Right cardiac atrium (tissue), 5 donors: ENCODE measurements at regions not wholly inside any gene's neighbourhood (a gene's known extent, or its start where the extent isn't known, plus 50 kb on each side); places are given as distances from the start of the nearest gene placed in this dataset.
A peak's percentile ranks its signal among the peaks of the same experiment; 100 is the strongest.
"Not testable (repeated sequence)": the region's sequence is repeated elsewhere in the genome, so short reads cannot be mapped to it uniquely, and the experiment has no call there.

Experiments
- ATAC-seq, 2 donors: fragments of 200-7000 bp; cut with Tn5 transposase; one replicate each; pipeline versions ENCODE4 v1.8.0 to v1.9.1; 2020; ENCODE audit warnings: moderate library complexity in 2 of 2, mild to moderate bottlenecking in 1 of 2
- DNase-seq, 3 donors: peaks; one replicate each; pipeline ENCODE4 v3.0.0-alpha.2; 2020
- H3K27ac ChIP-seq: one replicate; pipeline ENCODE4 v1.5.1; 2013; ENCODE audit warnings: mild to moderate bottlenecking, low read length, control low read depth, moderate library complexity
- H3K27me3 ChIP-seq: one replicate; pipeline ENCODE4 v1.6.1; 2013; ENCODE audit not compliant: control insufficient read depth, insufficient read depth
- H3K4me1 ChIP-seq: one replicate; pipeline ENCODE4 v1.6.1; 2013; ENCODE audit warnings: low read length; ENCODE audit not compliant: control insufficient read depth, insufficient read depth
- H3K4me3 ChIP-seq: one replicate; pipeline ENCODE4 v1.5.1; 2013; ENCODE audit warnings: low read length, control low read depth
- H3K9me3 ChIP-seq: one replicate; pipeline ENCODE4 v1.6.1; 2013; ENCODE audit warnings: low read length; ENCODE audit not compliant: control insufficient read depth
- WGBS: extraction: QIAGEN DNeasy Blood & Tissue Kit; methylation state at CpG from one replicate; pipeline ENCODE4 v1.1.7; 2013; 5-methylcytosine and 5-hydroxymethylcytosine counted together
- intact Hi-C, 4 donors: fragments of 100-400 bp; cut with DNase I; formaldehyde crosslinking; loops; one replicate each; pipeline versions ENCODE4 v1.11.0 to v1.14.0; 2022 to 2023
- donor health status: healthy with polysubstance abuse.
- donor health status: DM: no; HTN: yes; CAD: no.
- donor health status: DM: no; HTN: no; CAD: no.
- donor health status: DM: no; HTN: yes; CAD: no; lungs with severe emphysema.
- donor health status: DM: yes; HTN: yes; CAD: no.

DNA sequence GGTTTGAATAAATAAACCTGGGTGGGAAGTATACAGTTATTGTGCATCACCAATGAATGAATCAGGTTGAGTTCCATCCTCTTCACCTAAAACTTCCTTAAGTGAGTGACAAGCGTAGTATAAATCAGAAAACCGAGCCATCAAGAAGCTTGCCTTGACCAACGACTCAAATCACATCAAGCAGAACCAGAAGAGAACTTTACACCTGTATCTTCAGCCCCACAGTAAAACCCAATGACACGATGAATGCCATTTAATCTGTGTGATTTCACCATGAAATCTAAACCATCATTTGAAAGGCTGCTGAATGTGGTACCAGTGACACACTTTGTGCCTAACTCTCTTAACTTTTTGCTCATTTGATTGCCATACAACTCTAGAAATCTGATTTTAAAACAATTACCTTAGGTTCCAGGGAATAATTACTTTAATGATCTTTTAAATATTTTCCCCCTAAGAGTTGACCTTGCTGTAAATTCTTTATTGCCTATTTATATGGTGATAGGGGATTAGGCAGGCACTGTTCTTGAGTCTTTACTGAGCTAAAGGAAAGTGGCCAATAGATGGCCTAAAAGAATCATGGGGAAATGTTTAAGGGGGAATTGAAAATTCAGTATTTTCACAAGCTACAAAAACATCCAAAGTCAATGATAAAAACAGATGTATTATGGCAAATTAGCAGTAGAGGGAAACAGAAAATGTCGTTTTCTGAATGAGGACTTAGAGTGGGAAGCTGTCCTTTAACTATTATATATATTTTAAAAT, 152.0 kb upstream of the EYA4 start:
- 83% methylated on average over 5 of the region's 5 CpGs for WGBS
- H3K9me3 ChIP-seq, result no peaks in the 10 kb centered on the region
- H3K4me3 ChIP-seq, result no peak overlapping the region
- ATAC-seq (no peak), DNase-seq (no peak)
- intact Hi-C loops, result no loop called here
- no peak overlapping the region for H3K27ac ChIP-seq
- H3K27me3 ChIP-seq, result no peaks in the 10 kb centered on the region
- H3K4me1 ChIP-seq, result no peaks in the 10 kb centered on the region

DNA sequence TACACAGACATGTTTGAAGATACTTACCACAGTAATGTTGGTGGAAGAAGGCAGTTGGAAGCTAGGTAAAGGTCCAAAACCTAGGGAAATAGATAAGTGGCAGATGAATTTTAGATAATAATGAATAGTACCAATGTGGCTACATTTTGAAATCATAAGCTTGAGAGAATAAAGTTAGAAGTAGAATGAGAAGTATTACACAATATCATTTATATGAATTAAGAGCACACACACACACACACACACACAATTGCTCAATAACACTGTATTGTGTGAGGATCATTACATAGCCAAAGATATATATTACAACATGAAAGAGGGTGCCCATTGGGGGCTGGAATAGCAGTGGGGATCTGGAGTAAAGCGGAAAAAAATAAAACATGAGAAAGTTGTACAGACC, 149.0 kb upstream of the EYA4 start:
- Histone ChIP-seq H3K27me3 (no peaks in the 10 kb centered on the region), H3K4me3 (no peak overlapping the region), H3K4me1 (no peaks in the 10 kb centered on the region), H3K9me3 (no peaks in the 10 kb centered on the region), H3K27ac (no peak overlapping the region)
- DNase-seq (no peak), ATAC-seq (no peak)
- intact Hi-C loops, result no loop called here
- 100% methylated on average over 1 of the region's 1 CpG for WGBS

DNA sequence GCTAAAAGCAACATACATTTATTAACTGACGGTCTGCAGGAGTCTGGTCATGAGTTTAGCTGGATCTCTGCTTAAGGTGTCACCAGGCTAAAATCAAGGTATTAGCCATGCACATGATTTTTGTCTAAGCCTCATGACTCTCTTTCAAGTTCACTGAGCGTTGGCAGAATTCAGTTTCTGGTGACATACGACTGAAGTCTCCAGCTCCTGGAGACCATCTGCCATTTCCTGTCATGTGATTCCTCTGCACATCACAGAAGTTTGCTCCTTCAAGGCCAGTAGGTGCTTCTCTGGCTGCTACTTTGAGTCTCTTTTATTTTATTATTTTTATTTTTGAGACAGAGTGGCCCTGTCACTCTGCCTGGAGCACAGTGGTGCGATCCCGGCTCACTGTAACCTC, 148.4 kb upstream of the EYA4 start:
- WGBS, result 72% methylated on average over 5 of the region's 5 CpGs
- Histone ChIP-seq H3K27me3 (no peaks in the 10 kb centered on the region), H3K27ac (no peak overlapping the region), H3K9me3 (no peaks in the 10 kb centered on the region), H3K4me1 (no peaks in the 10 kb centered on the region), H3K4me3 (no peak overlapping the region)
- ATAC-seq (no peak), DNase-seq (no peak)
- intact Hi-C loops, result no loop called here

DNA sequence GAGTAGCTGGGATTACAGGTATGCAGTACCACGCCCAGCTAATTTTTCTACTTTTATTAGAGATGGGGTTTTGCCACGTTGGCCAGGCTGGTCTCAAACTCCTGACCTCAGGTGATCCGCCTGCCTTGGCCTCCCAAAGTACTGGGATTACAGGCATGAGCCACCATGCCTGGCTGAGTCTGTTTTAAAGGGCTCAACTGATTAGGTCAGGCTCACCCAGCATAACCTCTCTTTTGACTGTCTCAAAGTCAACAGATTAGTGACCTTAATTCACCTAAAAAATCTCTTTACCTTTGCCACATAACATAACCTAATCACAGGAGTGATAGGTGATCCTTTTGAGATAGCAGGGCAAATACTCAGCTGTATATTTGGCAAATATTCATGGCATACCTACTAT, 147.9 kb upstream of the EYA4 start:
- WGBS, result 69% methylated on average over 3 of the region's 3 CpGs
- H3K27ac ChIP-seq, H3K27me3 ChIP-seq, H3K4me3 ChIP-seq, H3K4me1 ChIP-seq, ATAC-seq, intact Hi-C loops, H3K9me3 ChIP-seq: not testable (repeated sequence)
- DNase-seq, result peak in 1 of 3 donors; percentile 22

DNA sequence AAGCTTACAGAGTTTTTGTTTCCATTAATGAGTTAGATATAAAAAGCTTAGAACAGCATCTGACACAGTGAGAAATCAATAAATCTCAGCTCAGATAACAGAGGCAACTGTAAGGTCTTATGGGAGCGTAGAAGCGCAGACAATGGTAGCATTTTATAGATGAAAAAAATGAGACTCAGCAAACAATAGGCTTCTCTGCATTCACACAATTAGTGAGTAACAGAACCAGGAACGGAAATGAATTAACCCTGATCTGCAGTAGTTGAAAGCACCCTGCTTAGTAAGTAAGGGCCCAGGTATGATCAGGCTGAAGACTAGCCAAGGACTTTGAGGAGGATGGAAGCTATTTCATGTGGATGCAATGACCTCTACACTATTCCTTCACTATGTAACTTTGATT, 147.2 kb upstream of the EYA4 start:
- Histone ChIP-seq H3K27ac (no peak overlapping the region), H3K4me3 (no peak overlapping the region), H3K27me3 (no peaks in the 10 kb centered on the region), H3K9me3 (no peaks in the 10 kb centered on the region), H3K4me1 (no peaks in the 10 kb centered on the region)
- no peak for DNase-seq
- no peak for ATAC-seq
- 79% methylated on average over 3 of the region's 3 CpGs for WGBS
- intact Hi-C loops, result no loop called here

DNA sequence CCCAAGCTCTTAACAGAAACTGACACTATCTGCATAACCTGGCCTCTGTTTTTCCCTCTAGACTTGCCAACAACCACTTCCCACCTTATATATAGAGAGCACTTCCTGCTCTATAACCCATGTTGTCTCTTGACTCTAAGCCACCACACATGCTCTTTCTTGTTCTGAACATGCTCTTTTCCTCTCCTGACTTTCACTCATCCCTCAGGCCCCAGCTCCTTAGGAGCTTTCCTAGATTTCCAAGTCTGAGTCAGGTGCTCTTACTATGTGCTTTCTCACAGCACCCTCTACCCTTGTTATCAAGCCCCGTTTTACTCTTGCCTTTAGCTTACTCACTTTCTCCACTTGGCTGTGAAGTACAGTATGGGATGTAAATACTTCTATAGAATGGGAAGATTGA, 143.9 kb upstream of the EYA4 start:
- 67% methylated on average over 1 of the region's 1 CpG for WGBS
- ATAC-seq (no peak), DNase-seq (no peak)
- Histone ChIP-seq H3K27ac (no peak overlapping the region), H3K4me1 (no peaks in the 10 kb centered on the region), H3K27me3 (no peaks in the 10 kb centered on the region), H3K4me3 (no peak overlapping the region), H3K9me3 (no peaks in the 10 kb centered on the region)
- intact Hi-C loops, result no loop called here

DNA sequence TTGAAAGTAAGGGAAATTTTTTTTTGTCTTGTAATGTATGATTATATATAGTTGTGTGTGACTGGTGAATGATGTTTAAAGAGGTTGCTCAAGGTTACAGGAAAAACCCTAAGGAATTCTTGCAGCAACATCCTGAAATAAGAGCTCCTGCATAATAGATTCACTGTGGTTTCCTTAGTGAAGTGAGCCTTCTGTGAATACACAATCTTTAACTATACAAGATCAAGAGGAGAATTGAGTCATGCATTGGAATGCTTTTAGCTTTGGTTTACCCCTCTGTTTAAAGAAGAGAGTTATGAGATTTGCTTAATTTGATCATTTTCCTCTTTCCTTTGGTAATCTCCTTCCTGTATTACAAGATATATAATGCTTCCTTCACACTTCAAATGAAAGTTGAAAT, 141.6 kb upstream of the EYA4 start:
- ATAC-seq (no peak), DNase-seq (no peak)
- Histone ChIP-seq H3K27me3 (no peaks in the 10 kb centered on the region), H3K9me3 (no peaks in the 10 kb centered on the region), H3K4me1 (no peaks in the 10 kb centered on the region), H3K27ac (no peak overlapping the region), H3K4me3 (no peak overlapping the region)
- intact Hi-C loops, result no loop called here

DNA sequence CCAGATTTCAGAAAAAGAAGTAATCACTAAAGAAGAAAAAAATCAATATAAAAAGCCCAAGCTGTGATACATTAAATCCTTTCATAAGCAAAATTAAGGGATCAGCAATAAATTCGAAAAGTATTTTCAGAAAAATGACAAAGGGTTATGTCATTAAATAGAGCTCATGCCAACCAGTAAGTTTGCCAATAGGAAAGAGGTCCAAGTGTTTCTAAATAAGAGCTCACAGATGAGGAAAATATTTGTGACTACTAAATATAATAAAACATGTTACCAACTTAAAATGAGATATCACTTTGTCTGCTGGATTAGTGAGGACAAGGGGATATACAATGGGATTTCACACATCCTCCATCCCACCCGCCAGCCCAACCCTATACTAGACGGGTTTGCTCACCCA, 140.3 kb upstream of the EYA4 start:
- Histone ChIP-seq H3K9me3 (no peaks in the 10 kb centered on the region), H3K4me1 (no peaks in the 10 kb centered on the region), H3K27ac (no peak overlapping the region), H3K27me3 (no peaks in the 10 kb centered on the region), H3K4me3 (no peak overlapping the region)
- DNase-seq (no peak), ATAC-seq (no peak)
- WGBS, result 49% methylated on average over 3 of the region's 3 CpGs
- intact Hi-C loops, result no loop called here

DNA sequence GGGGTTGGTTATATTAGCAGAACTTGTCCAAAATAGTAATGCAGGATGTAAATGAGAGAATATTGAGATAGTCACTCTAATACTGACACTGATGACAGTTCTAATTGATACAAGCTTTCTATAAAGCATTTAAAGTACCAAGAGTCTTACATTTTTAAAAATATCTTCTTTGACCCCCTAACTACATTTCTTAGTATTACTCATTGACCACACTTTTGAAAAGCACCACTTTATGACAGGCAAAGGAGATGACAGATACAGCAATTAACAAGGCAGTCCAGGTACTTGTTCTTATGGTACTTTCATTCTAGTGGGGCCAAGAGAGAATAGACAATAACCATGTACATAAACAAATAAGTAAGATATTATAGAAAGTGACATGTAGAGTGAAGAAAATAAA, 139.4 kb upstream of the EYA4 start:
- ATAC-seq, result no peak
- Histone ChIP-seq H3K4me1 (no peaks in the 10 kb centered on the region), H3K27ac (no peak overlapping the region), H3K9me3 (no peaks in the 10 kb centered on the region), H3K4me3 (no peak overlapping the region), H3K27me3 (no peaks in the 10 kb centered on the region)
- intact Hi-C loops, result no loop called here
- DNase-seq, result no peak

DNA sequence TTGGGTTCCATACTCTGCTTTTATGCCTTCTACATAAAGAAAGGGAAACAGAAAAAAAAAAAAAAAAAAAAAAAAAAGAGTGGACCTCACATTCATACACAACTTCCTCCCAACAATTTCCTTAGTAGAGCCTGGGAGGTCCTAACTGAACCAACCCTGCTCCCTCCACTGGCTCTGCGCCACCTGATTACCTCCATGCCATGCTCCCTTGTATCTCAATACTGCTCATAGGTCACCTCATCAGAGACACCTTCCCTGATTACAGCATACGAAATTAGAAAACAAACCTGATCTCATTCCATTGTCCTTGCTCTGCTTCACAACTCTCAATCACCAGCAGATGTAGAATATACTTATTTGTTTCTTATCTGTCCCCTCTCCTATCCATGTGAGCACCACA, 134.2 kb upstream of the EYA4 start:
- ATAC-seq, result no peak
- DNase-seq, result no peak
- H3K4me3 ChIP-seq, result no peak overlapping the region
- H3K27me3 ChIP-seq, result no peaks in the 10 kb centered on the region
- no peaks in the 10 kb centered on the region for H3K4me1 ChIP-seq
- WGBS, result 69% methylated on average over 2 of the region's 2 CpGs
- intact Hi-C loops, result no loop called here
- no peak overlapping the region for H3K27ac ChIP-seq
- H3K9me3 ChIP-seq, result no peaks in the 10 kb centered on the region

DNA sequence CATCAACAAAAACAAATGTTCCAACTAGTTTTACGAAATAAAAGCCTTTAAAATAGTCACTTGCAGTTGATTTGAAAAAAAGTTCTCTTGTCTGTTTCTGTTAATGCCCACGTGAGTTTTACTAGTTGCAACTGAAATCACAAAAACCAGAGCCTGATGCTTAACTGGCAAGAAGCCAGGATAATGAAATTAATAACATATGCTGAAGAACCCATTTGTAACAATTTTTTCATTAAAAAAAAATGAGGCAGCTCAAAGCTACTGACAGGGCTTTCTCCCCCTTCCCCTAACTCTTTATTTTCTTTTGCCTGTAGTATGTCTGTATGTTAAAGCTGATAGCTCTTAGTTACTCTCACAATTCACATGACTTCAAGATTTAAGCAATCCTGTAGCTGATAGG, 132.7 kb upstream of the EYA4 start:
- ATAC-seq (no peak), DNase-seq (no peak)
- intact Hi-C loops, result no loop called here
- no peaks in the 10 kb centered on the region for H3K4me1 ChIP-seq
- no peaks in the 10 kb centered on the region for H3K27me3 ChIP-seq
- H3K27ac ChIP-seq, result no peak overlapping the region
- H3K9me3 ChIP-seq, result no peaks in the 10 kb centered on the region
- WGBS, result 31% methylated on average over 2 of the region's 2 CpGs
- no peak overlapping the region for H3K4me3 ChIP-seq

DNA sequence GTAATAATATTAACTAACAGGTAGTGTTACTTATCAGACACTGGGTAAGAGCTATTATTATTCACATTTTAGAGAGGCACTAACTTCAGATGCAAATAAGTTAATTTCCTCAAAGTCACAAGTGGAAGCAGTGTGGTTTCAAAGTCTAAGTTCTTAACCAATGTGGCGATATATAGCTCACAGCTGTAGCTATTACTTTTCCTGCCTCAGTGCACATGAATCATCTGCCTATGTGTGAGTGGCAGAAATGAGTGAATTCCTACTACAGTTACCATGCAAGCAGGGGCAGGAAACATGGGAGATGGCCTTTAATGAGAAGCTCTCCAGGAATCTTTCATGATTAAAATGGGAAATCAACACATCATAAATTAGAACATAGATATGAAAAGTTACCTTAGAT, 126.2 kb upstream of the EYA4 start:
- Histone ChIP-seq H3K9me3 (no peaks in the 10 kb centered on the region), H3K27ac (no peak overlapping the region), H3K4me3 (no peak overlapping the region), H3K27me3 (no peaks in the 10 kb centered on the region), H3K4me1 (no peaks in the 10 kb centered on the region)
- ATAC-seq (no peak), DNase-seq (no peak)
- intact Hi-C loops, result no loop called here
- WGBS, result 97% methylated on average over 1 of the region's 1 CpG
